Nephron (organoid): ENCODE measurements at regions not wholly inside any gene's neighbourhood (a gene's known extent, or its start where the extent isn't known, plus 50 kb on each side); places are given as distances from the start of the nearest gene placed in this dataset.

Experiments used
- H3K27ac Mint-ChIP-seq, 3 experiments: 2 replicates each; pipeline ENCODE4 v1.8.0; 2020; ENCODE audit warnings: mixed read lengths in 3 of 3, mild to moderate bottlenecking in 2 of 3, moderate library complexity in 1 of 3
- H3K27me3 Mint-ChIP-seq: 2 replicates; pipeline ENCODE4 v1.8.0; 2021; ENCODE audit warnings: low read depth, mild to moderate bottlenecking, moderate library complexity, mixed read lengths
- H3K36me3 Mint-ChIP-seq: 2 replicates; pipeline ENCODE4 v1.8.0; 2020; ENCODE audit warnings: low read depth, mixed read lengths
- H3K4me1 Mint-ChIP-seq: 2 replicates; pipeline ENCODE4 v1.8.0; 2020; ENCODE audit warnings: mixed read lengths
- H3K4me3 Mint-ChIP-seq, 3 experiments: 2 replicates each; pipeline ENCODE4 v1.8.0; 2020; ENCODE audit warnings: mild to moderate bottlenecking in 3 of 3, mixed read lengths in 3 of 3, moderate library complexity in 2 of 3
- H3K9me3 Mint-ChIP-seq: 2 replicates; pipeline ENCODE4 v1.8.0; 2020; ENCODE audit warnings: mixed read lengths
- TF ChIP-seq, protein P1 (sequence below), 3 experiments: fragments of 200-600 bp; sonication (generic); IDR thresholded peaks; one replicate each; pipeline ENCODE4 v1.5.0; 2021; ENCODE audit warnings: antibody characterized with exemption in 3 of 3; ENCODE audit not compliant: unreplicated experiment in 3 of 3

DNA sequence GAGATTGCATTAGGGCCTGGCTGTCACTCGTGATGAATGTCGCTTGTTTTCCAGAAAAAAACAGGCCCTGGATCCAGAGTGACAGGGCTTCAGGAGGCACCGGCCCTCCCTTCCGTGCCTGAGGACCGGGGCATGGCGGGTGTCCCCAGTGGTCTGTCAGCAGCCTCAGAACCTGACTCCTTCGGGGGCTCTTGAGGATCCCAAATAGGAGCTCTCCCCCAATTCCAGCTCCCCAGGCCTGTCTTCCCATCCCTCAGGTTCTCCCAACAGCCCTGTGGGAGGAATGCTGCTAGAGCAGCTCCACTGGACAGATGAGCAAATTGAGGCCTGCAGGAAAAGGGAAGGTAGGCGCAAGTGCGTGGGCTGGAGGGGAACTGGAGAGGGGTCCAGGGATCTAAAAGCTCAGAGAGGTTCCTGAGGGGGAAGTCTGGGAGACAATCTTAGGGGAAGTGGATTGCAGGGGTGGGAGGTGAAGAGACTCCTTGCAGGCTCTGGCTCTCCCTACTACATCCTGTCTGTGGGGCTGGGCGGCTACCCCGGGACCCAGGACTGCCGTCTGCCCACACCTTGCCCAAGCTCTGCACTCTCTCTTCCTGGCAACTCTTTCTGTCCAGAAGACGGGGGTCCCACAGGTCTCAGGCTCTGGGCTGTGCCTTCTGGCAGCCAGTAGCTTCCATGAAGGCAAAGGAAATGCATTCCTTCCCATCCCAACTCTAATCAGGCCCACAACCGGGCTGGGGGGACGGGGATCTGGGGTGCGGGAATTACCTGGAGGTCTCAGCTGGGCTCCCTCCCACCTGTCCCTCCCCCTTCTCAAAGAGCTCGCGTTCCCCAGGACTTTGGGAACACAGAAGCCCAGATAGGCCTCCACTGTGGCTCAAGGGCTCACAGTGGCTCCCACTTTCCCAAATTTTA, 105.7 kb upstream of the CASZ1 start:
- Mint-ChIP-seq H3K27ac (peak overlapping the region in 2 of 3 experiments; percentile 16 to 53), H3K36me3 (no peaks in the 10 kb centered on the region), H3K9me3 (no peaks in the 10 kb centered on the region), H3K4me1 (peaks cover 17% of the 10 kb centered on the region), H3K4me3 (no peak overlapping the region), H3K27me3 (peaks cover 30% of the 10 kb centered on the region)
- TF ChIP-seq, protein P1, sequence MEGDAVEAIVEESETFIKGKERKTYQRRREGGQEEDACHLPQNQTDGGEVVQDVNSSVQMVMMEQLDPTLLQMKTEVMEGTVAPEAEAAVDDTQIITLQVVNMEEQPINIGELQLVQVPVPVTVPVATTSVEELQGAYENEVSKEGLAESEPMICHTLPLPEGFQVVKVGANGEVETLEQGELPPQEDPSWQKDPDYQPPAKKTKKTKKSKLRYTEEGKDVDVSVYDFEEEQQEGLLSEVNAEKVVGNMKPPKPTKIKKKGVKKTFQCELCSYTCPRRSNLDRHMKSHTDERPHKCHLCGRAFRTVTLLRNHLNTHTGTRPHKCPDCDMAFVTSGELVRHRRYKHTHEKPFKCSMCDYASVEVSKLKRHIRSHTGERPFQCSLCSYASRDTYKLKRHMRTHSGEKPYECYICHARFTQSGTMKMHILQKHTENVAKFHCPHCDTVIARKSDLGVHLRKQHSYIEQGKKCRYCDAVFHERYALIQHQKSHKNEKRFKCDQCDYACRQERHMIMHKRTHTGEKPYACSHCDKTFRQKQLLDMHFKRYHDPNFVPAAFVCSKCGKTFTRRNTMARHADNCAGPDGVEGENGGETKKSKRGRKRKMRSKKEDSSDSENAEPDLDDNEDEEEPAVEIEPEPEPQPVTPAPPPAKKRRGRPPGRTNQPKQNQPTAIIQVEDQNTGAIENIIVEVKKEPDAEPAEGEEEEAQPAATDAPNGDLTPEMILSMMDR (IDR thresholded peaks at IDR 0.05; ENCODE audit: unreplicated experiment in 3 of 3), result no peak

DNA sequence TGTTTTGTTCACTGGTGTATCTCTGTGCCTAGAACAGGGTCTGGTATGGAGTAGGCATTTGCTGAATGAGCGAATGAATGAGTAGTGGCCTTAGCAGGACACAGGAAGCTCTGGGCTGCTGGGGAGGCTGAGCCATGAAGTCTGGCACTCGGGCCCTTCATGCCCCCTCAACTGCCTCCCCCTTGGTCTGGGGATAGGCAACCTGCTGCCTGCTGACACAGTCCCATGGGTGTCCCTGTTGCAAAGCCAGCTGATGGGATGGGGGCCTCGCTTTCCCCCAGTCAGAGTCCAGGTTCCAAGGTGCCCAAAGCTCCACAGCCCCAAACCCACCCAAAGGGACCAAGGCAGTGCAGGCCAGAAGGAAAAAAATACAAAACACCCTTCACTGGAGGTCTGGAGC, 107.0 kb upstream of the CASZ1 start:
- TF ChIP-seq, protein P1 (IDR thresholded peaks at IDR 0.05; ENCODE audit: unreplicated experiment in 3 of 3), result no peak
- Mint-ChIP-seq H3K9me3 (no peaks in the 10 kb centered on the region), H3K27ac (no peak overlapping the region), H3K4me1 (peaks cover 17% of the 10 kb centered on the region), H3K27me3 (peaks cover 39% of the 10 kb centered on the region), H3K36me3 (no peaks in the 10 kb centered on the region), H3K4me3 (no peak overlapping the region)

DNA sequence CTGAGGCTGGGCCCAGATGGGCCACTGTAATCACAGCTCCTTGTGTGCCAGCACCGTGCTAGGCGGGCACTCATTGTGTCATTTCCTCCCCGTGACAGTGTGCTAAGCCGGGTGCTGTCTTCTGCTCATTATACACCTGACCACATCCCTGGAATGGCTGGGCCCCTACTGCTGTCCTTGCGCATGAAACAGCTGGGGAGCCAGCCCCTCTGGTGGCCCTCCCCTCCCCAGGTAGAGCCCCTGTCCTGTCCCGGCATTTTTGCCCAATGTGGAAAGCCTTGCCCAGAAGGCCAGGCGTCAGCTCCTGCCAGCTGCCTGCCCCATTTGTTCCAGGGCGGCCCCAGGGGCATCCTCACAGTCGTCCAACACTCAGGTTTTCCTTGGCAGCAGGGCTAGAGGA, 107.4 kb upstream of the CASZ1 start:
- Mint-ChIP-seq H3K36me3 (no peaks in the 10 kb centered on the region), H3K9me3 (no peaks in the 10 kb centered on the region), H3K27me3 (peaks cover 43% of the 10 kb centered on the region), H3K4me1 (peaks cover 17% of the 10 kb centered on the region), H3K27ac (no peak overlapping the region), H3K4me3 (no peak overlapping the region)
- TF ChIP-seq, protein P1 (IDR thresholded peaks at IDR 0.05; ENCODE audit: unreplicated experiment in 3 of 3), result no peak

DNA sequence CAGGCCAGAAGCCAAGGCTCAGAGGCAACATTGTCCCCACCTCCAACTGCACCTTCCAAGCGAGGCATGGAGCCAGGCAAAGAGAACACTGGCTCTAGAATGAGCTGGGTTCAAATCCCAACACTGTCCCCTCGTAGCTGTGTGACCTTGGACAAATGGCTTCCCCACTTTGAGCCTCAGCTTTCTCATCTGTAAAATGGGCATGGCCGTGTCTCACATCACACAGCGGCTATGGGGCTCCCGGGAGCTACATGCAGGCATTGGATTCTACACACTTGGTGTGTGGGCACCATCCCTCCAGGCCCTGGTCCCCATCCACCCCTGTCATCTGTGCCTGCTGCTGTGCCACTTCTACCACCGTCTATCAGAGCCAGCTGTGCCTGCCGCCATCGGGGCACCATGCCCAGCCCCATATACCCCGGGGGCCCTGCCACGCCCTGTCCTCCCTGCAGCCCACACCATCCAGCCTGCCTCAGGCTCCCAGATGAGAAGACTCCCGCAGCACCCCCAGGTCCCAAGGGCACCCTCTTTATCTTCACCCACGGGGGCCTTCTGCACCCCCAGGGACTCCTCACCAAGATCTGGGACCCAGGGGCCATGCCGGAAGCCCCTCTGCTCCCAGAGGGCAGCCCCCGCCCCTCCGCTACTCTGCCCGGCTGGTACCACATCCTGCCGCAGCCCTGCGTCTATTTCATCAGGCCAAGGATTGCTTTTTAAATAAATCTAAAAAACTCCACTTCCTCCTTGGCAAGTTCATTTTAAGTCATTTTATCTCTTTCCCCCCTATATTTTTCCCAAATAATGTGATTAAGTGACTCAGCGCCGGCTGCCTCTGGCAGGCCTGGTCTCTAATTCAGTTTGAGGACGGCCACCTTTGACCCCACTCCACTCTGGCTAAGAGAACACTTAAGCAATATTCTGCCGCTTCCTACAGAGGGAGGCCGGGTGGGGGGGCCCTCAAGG, 107.8 kb upstream of the TARDBP start:
- Mint-ChIP-seq H3K27me3 (peaks cover 36% of the 10 kb centered on the region), H3K36me3 (no peaks in the 10 kb centered on the region), H3K27ac (peak overlapping the region in 2 of 3 experiments; percentile 40 to 59), H3K4me3 (no peak overlapping the region), H3K4me1 (peaks cover 11% of the 10 kb centered on the region), H3K9me3 (no peaks in the 10 kb centered on the region)
- TF ChIP-seq, protein P1 (IDR thresholded peaks at IDR 0.05; ENCODE audit: unreplicated experiment in 3 of 3), result no peak

DNA sequence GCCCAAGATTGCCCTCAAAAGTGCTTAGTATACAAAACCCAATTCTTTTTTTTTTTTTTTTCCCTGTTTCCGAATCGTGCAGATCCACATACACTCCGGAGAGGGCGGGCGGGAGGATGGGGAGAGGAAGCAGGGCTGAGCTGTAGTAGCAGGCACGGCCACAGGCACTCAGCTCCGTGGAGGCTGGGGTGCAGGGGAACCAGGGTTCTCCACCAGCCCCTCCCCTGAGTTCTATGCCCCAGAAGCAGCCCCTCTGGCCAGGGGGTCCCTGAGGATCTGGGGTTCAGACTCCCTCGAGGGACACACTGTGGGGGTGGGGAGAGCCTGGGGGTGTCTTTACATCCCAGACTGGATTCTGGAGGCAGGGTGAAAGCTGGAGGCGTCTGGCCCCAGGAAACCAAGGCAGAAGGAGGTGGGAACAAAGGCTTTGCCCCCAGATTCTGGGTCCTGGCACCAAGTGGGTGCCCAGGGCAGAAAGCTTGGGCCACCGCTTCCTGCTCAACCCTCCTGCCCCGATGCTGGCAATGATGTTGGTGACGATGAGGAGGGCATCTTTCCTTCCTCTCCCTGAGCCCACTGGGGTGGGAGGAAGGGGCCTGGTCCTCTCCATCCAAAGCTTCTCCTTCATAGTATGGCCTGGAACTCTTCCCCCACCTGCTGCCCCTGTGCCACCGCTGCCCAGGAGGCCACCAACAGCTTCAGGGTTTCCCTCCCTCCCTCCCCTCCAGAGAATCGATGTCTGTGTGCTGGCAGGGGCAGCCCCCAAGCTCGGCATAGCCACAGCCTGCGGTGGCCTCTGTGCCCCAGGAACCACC, 106.4 kb upstream of the TARDBP start:
- H3K27ac Mint-ChIP-seq, result no peak overlapping the region
- H3K9me3 Mint-ChIP-seq, result no peaks in the 10 kb centered on the region
- H3K4me3 Mint-ChIP-seq, result no peak overlapping the region
- H3K4me1 Mint-ChIP-seq, result peaks cover 9% of the 10 kb centered on the region
- TF ChIP-seq, protein P1 (IDR thresholded peaks at IDR 0.05; ENCODE audit: unreplicated experiment in 3 of 3), result no peak
- no peaks in the 10 kb centered on the region for H3K36me3 Mint-ChIP-seq
- peaks cover 35% of the 10 kb centered on the region for H3K27me3 Mint-ChIP-seq
